ENCODE measurements at regions not wholly inside any gene's neighbourhood (a gene's known extent, or its start where the extent isn't known, plus 50 kb on each side); places are given as distances from the start of the nearest gene placed in this dataset.

DNA sequence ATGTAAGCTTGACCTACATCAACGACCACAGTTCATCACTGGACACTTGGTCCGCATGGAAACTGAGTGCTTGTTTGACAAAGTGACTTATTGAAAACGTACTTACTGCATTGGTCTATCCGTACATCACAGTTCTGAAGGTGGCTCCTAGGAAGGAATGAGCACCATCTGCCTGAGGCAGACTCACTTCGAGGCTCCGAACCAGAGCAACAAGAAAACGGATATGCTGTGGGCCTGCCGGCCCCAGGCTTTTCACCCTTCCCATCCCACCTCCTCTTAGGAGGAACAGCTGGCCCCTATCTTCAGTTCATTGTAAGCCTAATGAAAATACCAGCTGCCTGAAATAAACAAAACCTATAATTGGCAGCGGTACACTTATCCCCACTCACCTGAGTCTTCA, 67.2 kb upstream of the TSLP start:
- Histone ChIP-seq H3K9ac (ENCODE audit: low read length) (no peak overlapping the region), H2AFZ (ENCODE audit: low read depth, low read length) (no peak overlapping the region), H4K20me1 (ENCODE audit: insufficient read depth, low read length) (no peaks in the 10 kb centered on the region), H3K36me3 (ENCODE audit: insufficient read depth, low read length) (no peaks in the 10 kb centered on the region), H3K4me2 (ENCODE audit: low read length) (no peak overlapping the region), H3K4me3 (ENCODE audit: insufficient read depth, low read depth, low read length) (no peak overlapping the region), H3K27ac (ENCODE audit: low read depth, low read length) (no peak overlapping the region), H3K9me3 (ENCODE audit: insufficient read depth, low read depth, low read length) (peaks cover under 1% of the 10 kb centered on the region), H3K4me1 (ENCODE audit: insufficient read depth, low read length) (no peaks in the 10 kb centered on the region), H3K27me3 (ENCODE audit: insufficient read depth, low read length) (no peaks in the 10 kb centered on the region), H3K79me2 (ENCODE audit: insufficient read depth, low read length) (no peaks in the 10 kb centered on the region)
- FAIRE-seq, result no peak
- Mint-ChIP-seq H3K36me3 (ENCODE audit: low read depth, unreplicated experiment) (no peaks in the 10 kb centered on the region), H3K9me3 (ENCODE audit: unreplicated experiment) (peaks cover 7% of the 10 kb centered on the region), H3K27me3 (ENCODE audit: low read depth, unreplicated experiment) (no peaks in the 10 kb centered on the region), H3K4me1 (ENCODE audit: low read depth, unreplicated experiment) (no peaks in the 10 kb centered on the region), H3K27ac (ENCODE audit: unreplicated experiment) (no peak overlapping the region), H3K4me3 (ENCODE audit: unreplicated experiment) (no peak overlapping the region)
- TF ChIP-seq, protein P1, sequence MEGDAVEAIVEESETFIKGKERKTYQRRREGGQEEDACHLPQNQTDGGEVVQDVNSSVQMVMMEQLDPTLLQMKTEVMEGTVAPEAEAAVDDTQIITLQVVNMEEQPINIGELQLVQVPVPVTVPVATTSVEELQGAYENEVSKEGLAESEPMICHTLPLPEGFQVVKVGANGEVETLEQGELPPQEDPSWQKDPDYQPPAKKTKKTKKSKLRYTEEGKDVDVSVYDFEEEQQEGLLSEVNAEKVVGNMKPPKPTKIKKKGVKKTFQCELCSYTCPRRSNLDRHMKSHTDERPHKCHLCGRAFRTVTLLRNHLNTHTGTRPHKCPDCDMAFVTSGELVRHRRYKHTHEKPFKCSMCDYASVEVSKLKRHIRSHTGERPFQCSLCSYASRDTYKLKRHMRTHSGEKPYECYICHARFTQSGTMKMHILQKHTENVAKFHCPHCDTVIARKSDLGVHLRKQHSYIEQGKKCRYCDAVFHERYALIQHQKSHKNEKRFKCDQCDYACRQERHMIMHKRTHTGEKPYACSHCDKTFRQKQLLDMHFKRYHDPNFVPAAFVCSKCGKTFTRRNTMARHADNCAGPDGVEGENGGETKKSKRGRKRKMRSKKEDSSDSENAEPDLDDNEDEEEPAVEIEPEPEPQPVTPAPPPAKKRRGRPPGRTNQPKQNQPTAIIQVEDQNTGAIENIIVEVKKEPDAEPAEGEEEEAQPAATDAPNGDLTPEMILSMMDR (IDR thresholded peaks at IDR 0.05; ENCODE audit: insufficient read depth, low read depth, low read length), result no peak
- no peak for TF ChIP-seq EZH2 (IDR thresholded peaks at IDR 0.05; ENCODE audit: insufficient read depth, low read length)
- no peak for DNase-seq (ENCODE audit: low read depth)

DNA sequence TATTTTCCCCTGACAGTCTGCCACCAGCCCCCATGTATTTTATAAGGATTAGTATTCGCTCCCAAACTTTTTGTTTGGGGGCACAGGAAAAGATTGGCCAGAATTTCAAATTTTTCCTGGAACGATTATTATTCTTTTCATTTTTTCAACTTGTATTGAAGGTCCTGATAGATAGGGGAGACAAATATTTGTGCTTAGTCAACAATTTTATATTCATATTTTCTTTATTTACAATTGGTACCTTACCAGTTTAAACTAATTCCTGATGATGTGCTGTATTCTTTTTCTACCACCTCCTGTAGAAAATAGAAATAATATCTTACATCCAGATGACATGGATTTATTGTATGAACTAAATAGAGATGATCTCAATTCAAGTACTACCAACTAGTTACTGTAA, 60.7 kb upstream of the TSLP start:
- Histone ChIP-seq H3K36me3 (ENCODE audit: insufficient read depth, low read length) (no peaks in the 10 kb centered on the region), H3K9ac (ENCODE audit: low read length) (no peak overlapping the region), H4K20me1 (ENCODE audit: insufficient read depth, low read length) (no peaks in the 10 kb centered on the region), H3K9me3 (ENCODE audit: insufficient read depth, low read depth, low read length) (no peaks in the 10 kb centered on the region), H3K27me3 (ENCODE audit: insufficient read depth, low read length) (no peaks in the 10 kb centered on the region), H3K4me1 (ENCODE audit: insufficient read depth, low read length) (no peaks in the 10 kb centered on the region), H3K27ac (ENCODE audit: low read depth, low read length) (no peak overlapping the region), H2AFZ (ENCODE audit: low read depth, low read length) (no peak overlapping the region), H3K4me2 (ENCODE audit: low read length) (no peak overlapping the region), H3K4me3 (ENCODE audit: insufficient read depth, low read depth, low read length) (no peak overlapping the region), H3K79me2 (ENCODE audit: insufficient read depth, low read length) (no peaks in the 10 kb centered on the region)
- no peak for FAIRE-seq
- Mint-ChIP-seq H3K4me3 (ENCODE audit: unreplicated experiment) (no peak overlapping the region), H3K9me3 (ENCODE audit: unreplicated experiment) (no peaks in the 10 kb centered on the region), H3K27ac (ENCODE audit: unreplicated experiment) (no peak overlapping the region), H3K27me3 (ENCODE audit: low read depth, unreplicated experiment) (peaks cover 5% of the 10 kb centered on the region), H3K36me3 (ENCODE audit: low read depth, unreplicated experiment) (no peaks in the 10 kb centered on the region), H3K4me1 (ENCODE audit: low read depth, unreplicated experiment) (no peaks in the 10 kb centered on the region)
- DNase-seq (ENCODE audit: low read depth), result no peak
- TF ChIP-seq, protein P1 (IDR thresholded peaks at IDR 0.05; ENCODE audit: insufficient read depth, low read depth, low read length), result no peak
- no peak for TF ChIP-seq EZH2 (IDR thresholded peaks at IDR 0.05; ENCODE audit: insufficient read depth, low read length)

DNA sequence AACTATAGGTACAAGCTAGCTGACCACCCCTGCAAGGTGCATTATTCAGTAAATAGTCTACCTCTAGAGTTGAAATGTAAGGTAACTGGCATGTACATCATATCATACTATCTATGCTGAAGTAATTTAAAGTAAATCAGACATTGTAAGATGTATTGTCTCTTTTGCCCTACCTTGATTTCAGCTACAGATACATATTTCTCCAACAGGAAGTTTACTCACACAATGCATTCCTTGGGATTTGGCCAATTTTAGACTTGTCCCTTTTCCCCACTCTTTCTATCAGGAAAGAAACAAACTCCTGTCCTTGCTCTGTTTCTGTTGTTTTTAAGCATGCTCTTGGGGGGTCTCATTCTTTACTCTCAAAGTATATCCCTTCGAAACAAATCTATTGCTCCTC, 58.5 kb upstream of the TSLP start:
- Histone ChIP-seq H3K27me3 (ENCODE audit: insufficient read depth, low read length) (no peaks in the 10 kb centered on the region), H3K9me3 (ENCODE audit: insufficient read depth, low read depth, low read length) (no peaks in the 10 kb centered on the region), H3K9ac (ENCODE audit: low read length) (no peak overlapping the region), H3K4me3 (ENCODE audit: insufficient read depth, low read depth, low read length) (no peak overlapping the region), H2AFZ (ENCODE audit: low read depth, low read length) (no peak overlapping the region), H3K79me2 (ENCODE audit: insufficient read depth, low read length) (no peaks in the 10 kb centered on the region), H3K4me1 (ENCODE audit: insufficient read depth, low read length) (peaks cover 6% of the 10 kb centered on the region), H3K4me2 (ENCODE audit: low read length) (no peak overlapping the region), H3K36me3 (ENCODE audit: insufficient read depth, low read length) (no peaks in the 10 kb centered on the region), H4K20me1 (ENCODE audit: insufficient read depth, low read length) (no peaks in the 10 kb centered on the region), H3K27ac (ENCODE audit: low read depth, low read length) (no peak overlapping the region)
- Mint-ChIP-seq H3K27ac (ENCODE audit: unreplicated experiment) (no peak overlapping the region), H3K27me3 (ENCODE audit: low read depth, unreplicated experiment) (peaks cover 5% of the 10 kb centered on the region), H3K4me3 (ENCODE audit: unreplicated experiment) (no peak overlapping the region), H3K9me3 (ENCODE audit: unreplicated experiment) (no peaks in the 10 kb centered on the region), H3K4me1 (ENCODE audit: low read depth, unreplicated experiment) (no peaks in the 10 kb centered on the region), H3K36me3 (ENCODE audit: low read depth, unreplicated experiment) (no peaks in the 10 kb centered on the region)
- no peak for FAIRE-seq
- TF ChIP-seq, protein P1 (IDR thresholded peaks at IDR 0.05; ENCODE audit: insufficient read depth, low read depth, low read length), result no peak
- no peak for TF ChIP-seq EZH2 (IDR thresholded peaks at IDR 0.05; ENCODE audit: insufficient read depth, low read length)
- peak; percentile 2 for DNase-seq (ENCODE audit: low read depth)

All from astrocyte (in vitro differentiated cells and primary cell).